ENCODE measurements at regions not wholly inside any gene's neighbourhood (a gene's known extent, or its start where the extent isn't known, plus 50 kb on each side); places are given as distances from the start of the nearest gene placed in this dataset.

GRCh38 chr2:439077-439476 lies 151.2 kb upstream of the ALKAL2 start:
- Mint-ChIP-seq H3K4me1 (peaks cover 15 to 29% (median 23%) of the 10 kb centered on the region in 4 donors), H3K27ac (peak overlapping the region in 4 of 7 donors; percentile 50 to 99 (median 79))
- intact Hi-C loops (cut with micrococcal nuclease) = loop anchor here (2.0 kb wide), 2 partner anchors 174 to 238 kb away; partner anchors contain the start of genes ACP1, SH3YL1 and TMEM18

GRCh38 chr2:437756-438393 lies 150.0 kb upstream of the ALKAL2 start:
- H3K36me3 Mint-ChIP-seq = no peaks in the 10 kb centered on the region
- Histone ChIP-seq H3K27me3 (ENCODE audit: insufficient read depth, low read length) (no peaks in the 10 kb centered on the region), H3K36me3 (ENCODE audit: insufficient read depth, low read length) (no peaks in the 10 kb centered on the region), H3K9me3 (ENCODE audit: control insufficient read depth in 1 of 2, low read length in 2 of 2) (no peaks in the 10 kb centered on the region), H3K4me1 (ENCODE audit: insufficient read depth, low read length) (peaks cover 24% of the 10 kb centered on the region), H3K27ac (ENCODE audit: low read depth, low read length) (peak overlapping the region; percentile 62), H3K4me3 (ENCODE audit: low read length in 2 of 2) (peak overlapping the region; percentile 30 to 33)
- no peaks in the 10 kb centered on the region for H3K9me3 Mint-ChIP-seq
- no peaks in the 10 kb centered on the region for H3K27me3 Mint-ChIP-seq
- CTCF ChIA-PET (ENCODE audit: partially characterized antibody) = interaction anchor here (0.8 to 1.7 kb wide), 6 partner anchors 8 to 245 kb away, joined by 3 to 6 read pairs (median 4); no protein-coding TSS in a partner anchor
- H3K4me3 Mint-ChIP-seq = peak overlapping the region; percentile 81 to 94 (median 86)
- POLR2A ChIA-PET (ENCODE audit: partially characterized antibody) = interaction anchor here (0.5 to 2.5 kb wide), 7 partner anchors 8 to 239 kb away, joined by 3 to 24 read pairs (median 5); partner anchors contain the start of genes ACP1 and TMEM18
- intact Hi-C loops (cut with micrococcal nuclease) = loop anchor here (1.0 to 2.0 kb wide), 4 partner anchors 8 to 239 kb away; partner anchors contain the start of genes ACP1, SH3YL1 and TMEM18
- DNase-seq = peak; percentile 83 to 87 (median 86)
- peaks cover 15 to 32% (median 25%) of the 10 kb centered on the region in 4 donors for H3K4me1 Mint-ChIP-seq
- peak overlapping the region; percentile 88 to 100 (median 98) for H3K27ac Mint-ChIP-seq

More at GRCh38 chr2:439077-439476, 151.2 kb upstream of the ALKAL2 start:
- ChIA-PET CTCF (ENCODE audit: partially characterized antibody) (interaction anchor here (1.4 kb wide), 1 partner anchor 9 kb away, joined by 5 read pairs; no protein-coding TSS in a partner anchor), POLR2A (ENCODE audit: partially characterized antibody) (interaction anchor here (1.4 to 2.0 kb wide), 2 partner anchors 9 to 16 kb away, joined by 5 to 24 read pairs; no protein-coding TSS in a partner anchor)
- Mint-ChIP-seq H3K9me3 (no peaks in the 10 kb centered on the region), H3K36me3 (no peaks in the 10 kb centered on the region), H3K27me3 (no peaks in the 10 kb centered on the region), H3K4me3 (peak overlapping the region in 2 of 8 donors; percentile 40 to 41)
- H3K4me3 ChIP-seq (ENCODE audit: low read length in 2 of 2) = no peak overlapping the region
- H3K27ac ChIP-seq (ENCODE audit: low read depth, low read length) = no peak overlapping the region
- peaks cover 24% of the 10 kb centered on the region for H3K4me1 ChIP-seq (ENCODE audit: insufficient read depth, low read length)
- H3K27me3 ChIP-seq (ENCODE audit: insufficient read depth, low read length) = no peaks in the 10 kb centered on the region
- H3K9me3 ChIP-seq (ENCODE audit: control insufficient read depth in 1 of 2, low read length in 2 of 2) = no peaks in the 10 kb centered on the region
- no peak for DNase-seq
- H3K36me3 ChIP-seq (ENCODE audit: insufficient read depth, low read length) = no peaks in the 10 kb centered on the region

GRCh38 chr2:437180-437579 lies 149.3 kb upstream of the ALKAL2 start:
- H3K27me3 ChIP-seq (ENCODE audit: insufficient read depth, low read length) = no peaks in the 10 kb centered on the region
- Mint-ChIP-seq H3K27me3 (no peaks in the 10 kb centered on the region), H3K4me1 (peaks cover 15 to 32% (median 25%) of the 10 kb centered on the region in 4 donors), H3K4me3 (peak overlapping the region; percentile 81 to 94 (median 86)), H3K36me3 (no peaks in the 10 kb centered on the region), H3K27ac (peak overlapping the region; percentile 88 to 100 (median 98)), H3K9me3 (no peaks in the 10 kb centered on the region)
- DNase-seq = no peak
- CTCF ChIA-PET (ENCODE audit: partially characterized antibody) = interaction anchor here (0.8 to 1.7 kb wide), 5 partner anchors 13 to 244 kb away, joined by 3 to 6 read pairs (median 3); no protein-coding TSS in a partner anchor
- H3K9me3 ChIP-seq (ENCODE audit: control insufficient read depth in 1 of 2, low read length in 2 of 2) = no peaks in the 10 kb centered on the region
- H3K27ac ChIP-seq (ENCODE audit: low read depth, low read length) = peak overlapping the region; percentile 62
- peaks cover 24% of the 10 kb centered on the region for H3K4me1 ChIP-seq (ENCODE audit: insufficient read depth, low read length)
- intact Hi-C loops (cut with micrococcal nuclease) = no loop called here
- no peaks in the 10 kb centered on the region for H3K36me3 ChIP-seq (ENCODE audit: insufficient read depth, low read length)
- H3K4me3 ChIP-seq (ENCODE audit: low read length in 2 of 2) = peak overlapping the region; percentile 30 to 33
- POLR2A ChIA-PET (ENCODE audit: partially characterized antibody) = interaction anchor here (1.0 to 2.5 kb wide), 3 partner anchors 43 to 240 kb away, joined by 4 to 20 read pairs (median 6); partner anchors contain the start of genes ACP1 and TMEM18

GRCh38 chr2:436205-436604 lies 148.3 kb upstream of the ALKAL2 start:
- DNase-seq = no peak
- H3K4me1 ChIP-seq (ENCODE audit: insufficient read depth, low read length) = peaks cover 24% of the 10 kb centered on the region
- ChIA-PET CTCF (ENCODE audit: partially characterized antibody) (interaction anchor here (1.2 kb wide), 1 partner anchor 12 kb away, joined by 6 read pairs; no protein-coding TSS in a partner anchor), POLR2A (ENCODE audit: partially characterized antibody) (interaction anchor here (2.5 kb wide), 1 partner anchor 42 kb away, joined by 20 read pairs; no protein-coding TSS in a partner anchor)
- no peaks in the 10 kb centered on the region for H3K27me3 ChIP-seq (ENCODE audit: insufficient read depth, low read length)
- H3K36me3 ChIP-seq (ENCODE audit: insufficient read depth, low read length) = no peaks in the 10 kb centered on the region
- intact Hi-C loops (cut with micrococcal nuclease) = no loop called here
- H3K4me3 ChIP-seq (ENCODE audit: low read length in 2 of 2) = no peak overlapping the region
- Mint-ChIP-seq H3K36me3 (no peaks in the 10 kb centered on the region), H3K4me3 (peak overlapping the region in 1 of 8 donors; percentile 15), H3K9me3 (no peaks in the 10 kb centered on the region), H3K4me1 (peaks cover 15 to 32% (median 25%) of the 10 kb centered on the region in 4 donors), H3K27me3 (no peaks in the 10 kb centered on the region), H3K27ac (no peak overlapping the region)
- no peak overlapping the region for H3K27ac ChIP-seq (ENCODE audit: low read depth, low read length)
- H3K9me3 ChIP-seq (ENCODE audit: control insufficient read depth in 1 of 2, low read length in 2 of 2) = no peaks in the 10 kb centered on the region

- Mint-ChIP-seq H3K27me3 (no peaks in the 10 kb centered on the region), H3K36me3 (no peaks in the 10 kb centered on the region), H3K4me1 (peaks cover 28 to 46% (median 39%) of the 10 kb centered on the region in 4 donors), H3K4me3 (no peak overlapping the region), H3K9me3 (no peaks in the 10 kb centered on the region), H3K27ac (peak overlapping the region in 3 of 7 donors; percentile 55 to 77 (median 64))
- H3K4me3 ChIP-seq (ENCODE audit: low read length in 2 of 2) = no peak overlapping the region
- no peaks in the 10 kb centered on the region for H3K9me3 ChIP-seq (ENCODE audit: control insufficient read depth in 1 of 2, low read length in 2 of 2)
- peaks cover 40% of the 10 kb centered on the region for H3K4me1 ChIP-seq (ENCODE audit: insufficient read depth, low read length)
- no peaks in the 10 kb centered on the region for H3K27me3 ChIP-seq (ENCODE audit: insufficient read depth, low read length)
- ChIA-PET POLR2A (ENCODE audit: partially characterized antibody) (no interaction called here), CTCF (ENCODE audit: partially characterized antibody) (no interaction called here)
- intact Hi-C loops (cut with micrococcal nuclease) = no loop called here
- H3K27ac ChIP-seq (ENCODE audit: low read depth, low read length) = no peak overlapping the region
- no peaks in the 10 kb centered on the region for H3K36me3 ChIP-seq (ENCODE audit: insufficient read depth, low read length)
- no peak for DNase-seq
These were observed 146.7 kb upstream of the ALKAL2 start for GRCh38 chr2:434625-435024.

GRCh38 chr2:433216-433615 lies 145.3 kb upstream of the ALKAL2 start:
- H3K27ac Mint-ChIP-seq = peak overlapping the region in 3 of 7 donors; percentile 1 to 60 (median 25)
- Histone ChIP-seq H3K27me3 (ENCODE audit: insufficient read depth, low read length) (no peaks in the 10 kb centered on the region), H3K27ac (ENCODE audit: low read depth, low read length) (no peak overlapping the region), H3K9me3 (ENCODE audit: control insufficient read depth in 1 of 2, low read length in 2 of 2) (no peaks in the 10 kb centered on the region), H3K36me3 (ENCODE audit: insufficient read depth, low read length) (no peaks in the 10 kb centered on the region), H3K4me1 (ENCODE audit: insufficient read depth, low read length) (peaks cover 41% of the 10 kb centered on the region), H3K4me3 (ENCODE audit: low read length in 2 of 2) (no peak overlapping the region)
- H3K27me3 Mint-ChIP-seq = no peaks in the 10 kb centered on the region
- CTCF ChIA-PET (ENCODE audit: partially characterized antibody) = no interaction called here
- DNase-seq = no peak
- POLR2A ChIA-PET (ENCODE audit: partially characterized antibody) = no interaction called here
- intact Hi-C loops (cut with micrococcal nuclease) = no loop called here
- peaks cover 31 to 42% (median 37%) of the 10 kb centered on the region in 4 donors for H3K4me1 Mint-ChIP-seq
- H3K4me3 Mint-ChIP-seq = no peak overlapping the region
- no peaks in the 10 kb centered on the region for H3K9me3 Mint-ChIP-seq
- no peaks in the 10 kb centered on the region for H3K36me3 Mint-ChIP-seq

Measured in CD4-positive, alpha-beta memory T cell (primary cell).